ENCODE measurements at regions not wholly inside any gene's neighbourhood (a gene's known extent, or its start where the extent isn't known, plus 50 kb on each side); places are given as distances from the start of the nearest gene placed in this dataset.
"Not testable (repeated sequence)": the region's sequence is repeated elsewhere in the genome, so short reads cannot be mapped to it uniquely, and the experiment has no call there.

DNA sequence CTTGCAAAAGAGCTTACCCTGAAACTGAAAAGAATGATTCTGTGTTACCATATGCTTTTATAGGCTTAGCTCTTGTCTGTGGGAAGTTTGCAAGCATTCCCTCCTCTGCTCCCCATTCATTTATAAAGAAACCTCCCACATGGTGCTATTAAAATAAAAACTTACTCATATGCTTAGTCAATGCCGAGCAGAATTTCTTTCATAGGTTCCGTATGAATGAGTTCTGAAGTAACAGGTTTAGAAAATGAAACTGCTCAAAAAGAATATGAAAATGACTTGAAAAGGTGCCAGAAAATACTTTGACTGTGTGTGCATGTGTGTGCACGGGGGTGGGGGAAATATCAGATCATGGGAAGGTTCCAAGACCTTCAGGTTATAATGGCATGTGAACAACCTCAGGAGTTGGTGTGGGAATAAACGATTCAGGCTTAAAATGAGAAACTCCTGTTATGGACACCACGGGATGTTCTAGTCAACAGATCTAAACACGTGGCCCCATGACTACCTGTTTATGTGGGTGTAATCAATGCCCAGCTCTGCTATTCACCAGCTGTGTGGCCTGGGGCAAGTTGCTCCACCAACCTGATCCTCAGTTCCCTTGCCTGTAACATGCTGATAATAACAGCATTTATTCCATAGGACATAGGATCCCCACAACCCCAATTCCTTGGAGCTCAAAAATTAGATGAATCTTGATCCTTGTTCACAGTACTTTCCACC is 293.7 kb upstream of the PLGLB1 start:
- DNase-seq (ENCODE audit: low read depth): not testable (repeated sequence)

GRCh38 chr2:87317193-87317592 is 295.5 kb upstream of the PLGLB1 start:
- not testable (repeated sequence) for DNase-seq (ENCODE audit: low read depth)

- not testable (repeated sequence) for DNase-seq (ENCODE audit: low read depth)
These were observed 297.3 kb upstream of the PLGLB1 start for GRCh38 chr2:87318814-87319491.

DNA sequence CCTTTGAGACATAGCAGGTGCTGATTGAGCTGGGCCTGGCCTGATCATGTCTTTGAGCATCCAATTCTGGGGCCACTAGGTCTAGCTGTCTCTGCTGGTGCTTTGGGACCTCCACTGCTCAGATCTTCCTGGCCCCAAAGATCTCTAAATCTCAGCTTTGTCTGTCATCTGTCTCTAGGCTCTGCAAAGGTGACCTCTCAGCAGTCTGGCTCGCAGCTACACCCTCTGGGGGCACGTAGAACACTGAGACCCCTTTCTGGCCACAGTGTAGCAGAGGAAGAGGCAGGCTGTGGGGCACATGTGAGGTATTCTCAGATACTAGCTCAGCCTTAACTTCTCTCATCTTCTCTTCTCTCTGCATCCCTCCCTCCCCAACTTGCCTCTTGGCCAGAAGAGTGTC is 298.1 kb upstream of the PLGLB1 start:
- not testable (repeated sequence) for DNase-seq (ENCODE audit: low read depth)

- DNase-seq (ENCODE audit: low read depth): not testable (repeated sequence)
These were observed 299.6 kb upstream of the PLGLB1 start for GRCh38 chr2:87321201-87321600.

DNA sequence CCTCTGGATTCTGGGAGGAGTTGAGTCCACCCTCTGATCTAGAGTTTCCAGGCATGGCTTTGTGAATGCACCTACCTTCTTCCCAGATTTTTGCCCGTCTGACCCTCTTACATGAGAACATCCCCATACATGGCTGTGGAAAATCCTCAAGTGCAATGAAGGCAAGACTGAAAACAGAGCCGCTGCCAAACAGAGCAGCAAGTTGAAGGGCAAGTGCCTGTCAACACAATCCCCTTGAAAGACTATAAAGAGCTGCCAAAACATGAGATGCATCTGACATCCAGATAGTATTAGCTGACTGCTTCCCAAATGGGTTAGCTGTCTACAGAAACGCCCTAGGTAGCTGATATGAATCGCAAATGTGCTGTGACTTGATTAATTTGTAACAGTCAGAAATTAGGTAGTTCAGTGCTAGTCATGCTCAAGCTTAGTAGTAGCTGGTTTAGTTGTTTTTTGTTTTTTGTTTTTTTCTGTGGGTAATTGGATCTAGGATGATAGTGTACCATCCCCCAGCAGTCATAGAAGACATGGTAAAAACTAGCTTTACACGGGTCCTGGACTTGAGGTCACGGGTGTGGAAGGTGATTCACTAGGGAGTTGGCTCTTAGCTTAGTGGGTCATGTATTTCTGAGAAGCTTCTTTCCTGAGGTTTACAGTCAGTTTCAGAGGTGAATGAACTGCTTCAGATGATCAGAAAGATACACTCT is 302.8 kb upstream of the PLGLB1 start:
- not testable (repeated sequence) for DNase-seq (ENCODE audit: low read depth)

- not testable (repeated sequence) for DNase-seq (ENCODE audit: low read depth)
These were observed 303.6 kb upstream of the PLGLB1 start for GRCh38 chr2:87325042-87325910.

- not testable (repeated sequence) for DNase-seq (ENCODE audit: low read depth)
These were observed 304.3 kb upstream of the PLGLB1 start for GRCh38 chr2:87325911-87326294.

GRCh38 chr2:87326754-87327153 is 305.1 kb upstream of the PLGLB1 start:
- not testable (repeated sequence) for DNase-seq (ENCODE audit: low read depth)

DNA sequence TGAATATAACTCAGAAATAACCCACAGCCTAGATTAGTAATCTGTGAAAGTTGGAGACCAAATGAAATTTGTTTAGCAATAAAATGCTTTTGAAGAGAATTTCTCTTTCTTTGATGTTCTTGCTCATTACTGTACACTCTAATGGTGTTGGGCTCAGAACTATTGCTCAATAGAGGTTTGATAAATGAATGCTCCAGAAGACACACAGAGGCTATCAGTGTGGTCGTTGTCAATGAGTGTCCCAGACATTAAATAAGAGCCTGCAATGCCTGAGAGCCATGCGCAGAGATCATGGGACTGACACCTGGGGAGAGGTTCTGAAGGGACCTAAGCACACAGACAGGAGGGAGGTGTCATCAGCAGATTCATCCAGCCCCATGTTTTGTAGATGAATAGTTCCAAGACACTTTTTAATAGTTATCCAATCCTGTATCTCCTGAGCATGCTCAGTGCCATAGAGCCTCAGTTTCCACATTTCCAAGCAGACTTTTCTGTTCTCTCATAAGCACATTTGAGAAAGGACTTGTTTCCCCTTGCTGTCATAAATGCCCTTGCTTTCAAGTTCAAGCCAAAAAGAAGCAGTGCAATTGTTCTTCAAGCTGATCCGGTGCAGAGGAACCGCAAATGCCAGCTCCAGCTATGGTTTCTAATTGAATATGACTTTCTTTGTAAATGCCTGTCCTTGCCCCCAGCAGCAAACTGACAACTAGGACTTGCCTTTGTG is 306.2 kb upstream of the PLGLB1 start:
- not testable (repeated sequence) for DNase-seq (ENCODE audit: low read depth)

GRCh38 chr2:87329529-87329928 is 307.9 kb upstream of the PLGLB1 start:
- not testable (repeated sequence) for DNase-seq (ENCODE audit: low read depth)

- not testable (repeated sequence) for DNase-seq (ENCODE audit: low read depth)
These were observed 308.8 kb upstream of the PLGLB1 start for GRCh38 chr2:87330486-87330885.

- DNase-seq (ENCODE audit: low read depth): not testable (repeated sequence)
These were observed 310.4 kb upstream of the PLGLB1 start for GRCh38 chr2:87331940-87332583.

- DNase-seq (ENCODE audit: low read depth): not testable (repeated sequence)
These were observed 313.2 kb upstream of the PLGLB1 start for GRCh38 chr2:87334888-87335287.

GRCh38 chr2:87338998-87339397 is 317.4 kb upstream of the PLGLB1 start:
- not testable (repeated sequence) for DNase-seq (ENCODE audit: low read depth)

GRCh38 chr2:87341601-87342014 is 320.0 kb upstream of the PLGLB1 start:
- DNase-seq (ENCODE audit: low read depth): peak; percentile 10

DNA sequence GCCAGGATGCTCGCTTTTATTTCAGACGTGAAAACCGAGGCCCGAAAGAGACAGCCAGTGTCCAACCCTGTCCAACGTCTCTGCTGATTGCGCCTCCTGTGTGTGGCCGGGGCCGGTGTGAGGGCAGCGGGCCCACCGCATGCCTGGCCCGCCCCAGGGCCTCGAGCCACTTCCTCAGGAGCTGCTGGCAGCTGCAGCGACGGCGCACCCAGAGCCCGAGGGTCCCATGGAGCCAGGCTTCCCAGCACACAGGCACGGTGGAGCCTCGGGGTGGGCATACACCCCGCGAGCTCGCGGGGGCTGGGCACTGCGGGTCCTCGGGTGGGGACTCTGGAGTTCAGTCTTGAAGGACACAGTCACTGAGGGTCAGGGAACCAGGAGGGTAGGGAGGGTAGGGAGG is 320.5 kb upstream of the PLGLB1 start:
- DNase-seq (ENCODE audit: low read depth): not testable (repeated sequence)

GRCh38 chr2:87343347-87343746 is 321.7 kb upstream of the PLGLB1 start:
- not testable (repeated sequence) for DNase-seq (ENCODE audit: low read depth)

DNA sequence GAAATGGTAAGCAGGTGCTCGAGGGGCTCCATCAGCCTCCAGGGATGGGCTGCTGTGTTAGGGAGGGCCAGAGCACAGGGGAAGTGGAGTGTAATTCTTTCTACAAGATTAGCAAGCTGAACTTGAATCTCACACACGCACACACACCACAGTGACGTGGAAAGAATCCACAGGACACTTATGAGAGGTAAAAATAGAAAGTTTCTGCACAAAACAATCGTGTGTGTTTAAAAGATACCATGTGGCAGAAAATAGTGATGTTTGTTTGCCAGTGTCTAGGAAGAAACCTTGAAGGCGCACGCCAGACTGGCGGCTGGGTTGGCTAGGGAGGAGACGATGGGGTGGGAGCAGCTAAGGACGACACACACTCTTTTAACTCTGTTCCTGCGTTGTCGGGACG is 323.6 kb upstream of the PLGLB1 start:
- not testable (repeated sequence) for DNase-seq (ENCODE audit: low read depth)

DNA sequence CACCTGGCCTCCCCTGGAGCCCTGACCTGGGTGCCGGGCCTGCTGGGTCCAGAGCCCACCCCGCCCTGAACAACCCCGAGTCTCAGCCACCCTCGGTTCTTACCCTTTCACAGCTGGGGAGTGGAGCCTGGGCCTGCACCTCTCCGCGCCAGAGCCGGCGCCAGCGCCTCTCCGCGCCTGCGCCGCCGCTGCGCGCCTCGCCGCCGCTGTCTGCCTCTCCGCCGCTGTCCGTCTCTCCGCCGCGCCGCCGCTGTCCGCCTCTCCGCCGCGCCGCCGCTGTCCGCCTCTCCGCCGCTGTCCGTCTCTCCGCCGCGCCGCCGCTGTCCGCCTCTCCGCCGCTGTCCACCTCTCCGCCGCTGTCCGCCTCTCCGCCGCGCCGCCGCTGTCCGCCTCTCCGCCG is 326.9 kb upstream of the PLGLB1 start:
- DNase-seq (ENCODE audit: low read depth): not testable (repeated sequence)

GRCh38 chr2:87349006-87349405 is 327.4 kb upstream of the PLGLB1 start:
- DNase-seq (ENCODE audit: low read depth): not testable (repeated sequence)
